PFSK-1 (cell line): ENCODE measurements at regions not wholly inside any gene's neighbourhood (a gene's known extent, or its start where the extent isn't known, plus 50 kb on each side); places are given as distances from the start of the nearest gene placed in this dataset.

Source experiments
- POLR2AphosphoS5 ChIP-seq: IDR thresholded peaks from 2 replicates; pipeline ENCODE4 v1.6.1; 2012; ENCODE audit warnings: low read depth, mild to moderate bottlenecking, control low read depth, low read length, moderate library complexity
- TAF1 ChIP-seq: IDR thresholded peaks from 2 replicates; pipeline ENCODE4 v1.6.1; 2012; ENCODE audit warnings: low read length, control low read depth, borderline replicate concordance; ENCODE audit not compliant: insufficient read depth

GRCh38 chr1:22204989-22205913 is 62.4 kb upstream of the WNT4 start:
- no peak for TF ChIP-seq POLR2AphosphoS5
- no peak for TF ChIP-seq TAF1
